HepG2 (cell line): ENCODE measurements at regions not wholly inside any gene's neighbourhood (a gene's known extent, or its start where the extent isn't known, plus 50 kb on each side); places are given as distances from the start of the nearest gene placed in this dataset.

Experiments
- ATAC-seq: fragments of 200-7000 bp; cut with Tn5 transposase; 3 replicates; pipeline ENCODE4 v1.9.1; 2020; ENCODE audit warnings: mild to moderate bottlenecking, moderate library complexity
- BruUV-seq: library from RNA; stranded (reverse); fragments of 400-500 nt; replicated peaks from 2 replicates; lab custom pipeline; 2021; lab: Mats Ljungman, UMichigan
- CTCF ChIA-PET: fragments of 300-600 bp; formaldehyde crosslinking; extraction: SDS; loops from one replicate; lab custom pipeline; 2021; ENCODE audit warnings: low total read pairs, inconsistent platforms, low intra/inter-chr PET ratio; lab: Yijun Ruan, JAX
- POLR2A ChIA-PET: fragments of 350-600 bp; sonication (Branson Sonifier 250); formaldehyde crosslinking; loops from one replicate; lab custom pipeline; 2020; ENCODE audit warnings: antibody characterized with exemption, inconsistent platforms; lab: Yijun Ruan, JAX
- DNase-seq: peaks from one replicate; pipeline ENCODE4 v3.0.0-alpha.2; 2015; ENCODE audit warnings: low spot score
- FAIRE-seq: peaks from 3 replicates; lab custom pipeline; 2011; peaks lifted over from hg19 to GRCh38; lab: Jason Lieb, UNC
- H2AFZ ChIP-seq: one replicate; pipeline ENCODE4 v1.6.1; 2011; ENCODE audit warnings: low read length, inconsistent platforms
- H3K27ac ChIP-seq: fragments of 300-600 bp; 3 replicates; pipeline ENCODE4 v1.8.0; 2011; ENCODE audit warnings: mixed run types, mild to moderate bottlenecking, mixed read lengths, low read length, inconsistent platforms; ENCODE audit not compliant: insufficient read depth; ENCODE audit errors: extremely low read length
- H3K27me3 ChIP-seq, 2 experiments: fragments of 200-600 bp in 1 of 2; 2 replicates in 1 of 2; 3 replicates in 1 of 2; pipeline versions ENCODE4 v1.6.0 to v1.8.0; 2011; ENCODE audit warnings: low read length in 2 of 2, mild to moderate bottlenecking in 2 of 2, moderate library complexity in 2 of 2, inconsistent platforms in 1 of 2; ENCODE audit not compliant: insufficient read depth in 2 of 2, control insufficient read depth in 1 of 2
- H3K36me3 ChIP-seq, 2 experiments: fragments of 200-600 bp in 1 of 2; replicated peaks in 1 of 2; 2 replicates in 1 of 2; 3 replicates in 1 of 2; pipeline versions ENCODE4 v1.5.1 to v1.8.0; 2011; ENCODE audit warnings: low read length in 2 of 2, inconsistent platforms in 1 of 2; ENCODE audit not compliant: insufficient read depth in 2 of 2, control insufficient read depth in 1 of 2
- H3K4me1 ChIP-seq: 2 replicates; pipeline ENCODE4 v1.5.1; 2012; ENCODE audit warnings: low read length, inconsistent platforms; ENCODE audit not compliant: insufficient read depth
- H3K4me2 ChIP-seq: 2 replicates; pipeline ENCODE4 v1.6.0; 2011; ENCODE audit warnings: low read depth, low read length, inconsistent platforms
- H3K4me3 ChIP-seq, 3 experiments: fragments of 200-600 bp in 1 of 3; sonication (generic), shearing (Covaris generic) in 1 of 3; replicated peaks in 1 of 3; 2 replicates each; pipeline ENCODE4 v1.5.1; 2011 to 2016; ENCODE audit warnings: low read length in 3 of 3, inconsistent platforms in 2 of 3, low read depth in 2 of 3, mild to moderate bottlenecking in 2 of 3, control low read depth in 1 of 3, mixed read lengths in 1 of 3; ENCODE audit not compliant: insufficient read depth in 1 of 3
- H3K79me2 ChIP-seq: one replicate; pipeline ENCODE4 v1.6.1; 2011; ENCODE audit warnings: low read length, inconsistent platforms; ENCODE audit not compliant: insufficient read depth
- H3K9ac ChIP-seq: 2 replicates; pipeline ENCODE4 v1.6.0; 2011; ENCODE audit warnings: mild to moderate bottlenecking, low read depth, low read length, inconsistent platforms; ENCODE audit not compliant: insufficient read depth
- H3K9me3 ChIP-seq: 2 replicates; pipeline ENCODE4 v1.5.1; 2012; ENCODE audit warnings: mild to moderate bottlenecking, low read length
- H4K20me1 ChIP-seq: 2 replicates; pipeline ENCODE4 v1.6.0; 2011; ENCODE audit warnings: inconsistent platforms, mild to moderate bottlenecking, low read length, moderate library complexity; ENCODE audit not compliant: insufficient read depth
- MED13 ChIP-seq: sonication (generic); formaldehyde crosslinking; IDR thresholded peaks from 2 replicates; pipeline ENCODE4 v1.5.0; 2020; ENCODE audit warnings: missing genetic modification reagents
- NFE2L2 ChIP-seq: fragments of 150-350 bp; IDR thresholded peaks from 2 replicates; pipeline ENCODE4 v1.6.1; 2014; ENCODE audit warnings: low read length
- NFYB ChIP-seq: sonication (generic); formaldehyde crosslinking; IDR thresholded peaks from 2 replicates; pipeline ENCODE4 v1.4.0; 2020; ENCODE audit warnings: missing genetic modification reagents
- NKX3-1 ChIP-seq: sonication (generic); formaldehyde crosslinking; IDR thresholded peaks from 2 replicates; pipeline ENCODE4 v1.5.0; 2020; ENCODE audit warnings: missing genetic modification reagents
- POLR2G ChIP-seq: fragments of 200-400 bp; formaldehyde crosslinking; IDR thresholded peaks from 2 replicates; pipeline ENCODE4 v1.6.1; 2018; ENCODE audit warnings: mild to moderate bottlenecking, low read depth, low read length, moderate library complexity
- TFE3 ChIP-seq: IDR thresholded peaks from 2 replicates; pipeline ENCODE4 v1.6.1; 2016
- U2AF2 ChIP-seq: fragments of 200-400 bp; formaldehyde crosslinking; IDR thresholded peaks from 2 replicates; pipeline ENCODE4 v1.6.1; 2017; ENCODE audit warnings: low read depth, mild to moderate bottlenecking, low read length
- ZBTB1 ChIP-seq: sonication (generic); formaldehyde crosslinking; IDR thresholded peaks from 2 replicates; pipeline ENCODE4 v1.4.0; 2020; ENCODE audit warnings: missing genetic modification reagents, borderline replicate concordance
- ZNF30 ChIP-seq: sonication (generic); formaldehyde crosslinking; IDR thresholded peaks from 2 replicates; pipeline ENCODE4 v1.5.0; 2020; ENCODE audit warnings: mild to moderate bottlenecking, missing genetic modification reagents
- ZNF362 ChIP-seq: sonication (generic); formaldehyde crosslinking; IDR thresholded peaks from 2 replicates; pipeline ENCODE4 v1.4.0; 2020; ENCODE audit warnings: missing genetic modification reagents, mild to moderate bottlenecking, borderline replicate concordance
- ZNF598 ChIP-seq: sonication (generic); formaldehyde crosslinking; IDR thresholded peaks from 2 replicates; pipeline ENCODE4 v1.5.1; 2020; ENCODE audit warnings: mild to moderate bottlenecking, missing genetic modification reagents, borderline replicate concordance
- ZNF678 ChIP-seq: sonication (generic); formaldehyde crosslinking; IDR thresholded peaks from 2 replicates; pipeline ENCODE4 v1.4.0; 2020; ENCODE audit warnings: mild to moderate bottlenecking, missing genetic modification reagents
- ZSCAN30 ChIP-seq: sonication (generic); formaldehyde crosslinking; IDR thresholded peaks from 2 replicates; pipeline ENCODE4 v1.5.0; 2020; ENCODE audit warnings: mild to moderate bottlenecking, missing genetic modification reagents
- whole genome bisulfite sequencing: methylation state at CpG from one replicate; pipeline ENCODE4 v1.1.6; 2017; ENCODE audit warnings: low lambda C conversion rate; 5-methylcytosine and 5-hydroxymethylcytosine counted together
- in situ Hi-C: cut with HindIII; loops from 2 replicates; pipeline ENCODE4 v1.10.0; 2017; ENCODE audit warnings: low pct_unique_long_range_greater_than_20kb; ENCODE audit not compliant: extremely low pct_ligation_motif_present
- intact Hi-C: fragments of 100-400 bp; cut with micrococcal nuclease; formaldehyde crosslinking; loops from one replicate; pipeline ENCODE4 v1.10.0; 2022; ENCODE audit not compliant: unreplicated experiment

- peaks cover 0 to 3% of the 10 kb centered on the region in 2 experiments; a peak in 1 of 5 replicates for H3K27me3 ChIP-seq
- 20% methylated on average over 7 of the region's 7 CpGs for WGBS
- H3K4me1 ChIP-seq: no peaks in the 10 kb centered on the region
- in situ Hi-C loops: no loop called here
- ChIA-PET CTCF (no interaction called here), POLR2A (no interaction called here)
- H3K79me2 ChIP-seq: no peaks in the 10 kb centered on the region
- no peak overlapping the region for H3K9ac ChIP-seq
- H3K36me3 ChIP-seq: no peaks in the 10 kb centered on the region
- no peak overlapping the region for H2AFZ ChIP-seq
- ATAC-seq (no peak), DNase-seq (no peak), FAIRE-seq (no peak)
- no peaks in the 10 kb centered on the region for H3K9me3 ChIP-seq
- no peaks in the 10 kb centered on the region for H4K20me1 ChIP-seq
- no peak overlapping the region for H3K27ac ChIP-seq
- no peak overlapping the region for H3K4me3 ChIP-seq
- no peak for TF ChIP-seq U2AF2
- TF ChIP-seq MED13 (CRISPR knock-in tag): no peak
- no peak for TF ChIP-seq NFYB
- TF ChIP-seq ZNF598 (CRISPR knock-in tag): no peak
- TF ChIP-seq NFE2L2: no peak
- TF ChIP-seq NKX3-1: no peak
- no peak for TF ChIP-seq POLR2G
- TF ChIP-seq ZNF30 (CRISPR knock-in tag): no peak
- no peak for TF ChIP-seq ZBTB1 (CRISPR knock-in tag)
- no peak for TF ChIP-seq ZNF678 (CRISPR knock-in tag)
- TF ChIP-seq TFE3 (CRISPR knock-in tag): no peak
- TF ChIP-seq ZNF362 (CRISPR knock-in tag): no peak
- no peak for TF ChIP-seq ZSCAN30 (CRISPR knock-in tag)
- TF ChIP-seq, all 625 proteins: peak for 0
- intact Hi-C loops: no loop called here
- BruUV-seq: no TSS peak
- H3K4me2 ChIP-seq: no peak overlapping the region
These were observed 83.6 kb upstream of the PIK3C3 start for GRCh38 chr18:41871229-41872000.
